Ovary (tissue), 7 donors: ENCODE measurements at regions not wholly inside any gene's neighbourhood (a gene's known extent, or its start where the extent isn't known, plus 50 kb on each side); places are given as distances from the start of the nearest gene placed in this dataset.

ENCODE experiments used
- DNase-seq, 5 donors: peaks; one replicate each; pipeline ENCODE4 v3.0.0-alpha.2; 2019 to 2020
- H3K27ac ChIP-seq, 2 donors: fragments of 200-600 bp; one replicate each; pipeline versions ENCODE4 v1.5.1 to v1.8.0; 2019 to 2022
- H3K27me3 ChIP-seq: fragments of 200-600 bp; one replicate; pipeline ENCODE4 v1.8.0; 2022
- H3K36me3 ChIP-seq: fragments of 200-600 bp; sonication (generic); one replicate; pipeline ENCODE4 v1.5.1; 2019
- H3K4me1 ChIP-seq: one replicate; pipeline ENCODE4 v1.8.1; 2013; ENCODE audit warnings: mild to moderate bottlenecking, moderate library complexity; ENCODE audit not compliant: insufficient read depth
- H3K4me3 ChIP-seq: fragments of 200-600 bp; sonication (generic); one replicate; pipeline ENCODE4 v1.5.1; 2017
- H3K9me3 ChIP-seq, 2 donors: fragments of 200-600 bp in 1 of 2; sonication (generic) in 1 of 2; one replicate each; pipeline versions ENCODE4 v1.5.1 to v1.8.1; 2013 to 2019; ENCODE audit warnings: mild to moderate bottlenecking in 1 of 2, moderate library complexity in 1 of 2
- CTCF ChIP-seq, 3 donors: fragments of 450-650 bp in 2 of 3; fragments of 200-600 bp in 1 of 3; IDR thresholded peaks; one replicate each; pipeline versions ENCODE4 v1.5.1 to v1.8.0; 2016 to 2022; ENCODE audit warnings: antibody characterized with exemption in 3 of 3, mild to moderate bottlenecking in 1 of 3
- EP300 ChIP-seq: sonication (generic); formaldehyde crosslinking; IDR thresholded peaks from one replicate; pipeline ENCODE4 v1.6.1; 2017; ENCODE audit warnings: antibody characterized with exemption
- POLR2A ChIP-seq: fragments of 450-650 bp; IDR thresholded peaks from one replicate; pipeline ENCODE4 v1.6.1; 2017; ENCODE audit warnings: antibody characterized with exemption, mild to moderate bottlenecking, moderate library complexity
- WGBS, 3 donors: extraction: QIAGEN DNeasy Blood & Tissue Kit in 1 of 3; methylation state at CpG; one replicate each; pipeline versions ENCODE4 v1.1.5 to v1.1.7; 2013 to 2017; 5-methylcytosine and 5-hydroxymethylcytosine counted together
- intact Hi-C, 4 donors: fragments of 100-400 bp; cut with DNase I; formaldehyde crosslinking; loops; one replicate each; pipeline versions ENCODE4 v1.11.0 to v1.15.1; 2022 to 2023
- donor health status: DM: no; HTN: no; CAD: no; lungs with moderate emphysema.
- donor health status: DM: no; HTN: no; CAD: no.
- donor health status: Bipolar disorder and iron deficiency.
- donor health status: DM: no; HTN: no; CAD: no.
- donor health status: DM: yes; HTN: yes; CAD: no.

GRCh38 chr2:16272038-16272788 is 331.9 kb downstream of the MYCN start:
- Histone ChIP-seq H3K4me3 (no peak overlapping the region), H3K9me3 (no peaks in the 10 kb centered on the region), H3K36me3 (no peaks in the 10 kb centered on the region), H3K27ac (no peak overlapping the region), H3K4me1 (no peaks in the 10 kb centered on the region), H3K27me3 (no peaks in the 10 kb centered on the region)
- TF ChIP-seq EP300 (no peak), POLR2A (no peak), CTCF (IDR thresholded peaks at IDR 0.05) (no peak)
- no peak for DNase-seq
- intact Hi-C loops, result loop anchor here in 1 of 4 donors (10.0 kb wide), 1 partner anchor 617 kb away; no protein-coding TSS in a partner anchor
- WGBS, 3 donors, result 90 to 93% (median 92%) methylated on average over 10 of the region's 10 CpGs

- DNase-seq, result no peak
- no peak overlapping the region for H3K27ac ChIP-seq
- intact Hi-C loops, result loop anchor here in 1 of 4 donors (10.0 kb wide), 1 partner anchor 617 kb away; no protein-coding TSS in a partner anchor
- H3K4me3 ChIP-seq, result no peak overlapping the region
- H3K4me1 ChIP-seq, result no peaks in the 10 kb centered on the region
- no peaks in the 10 kb centered on the region for H3K9me3 ChIP-seq
- WGBS, 3 donors, result 71% methylated on average over 2 of the region's 2 CpGs
- H3K36me3 ChIP-seq, result no peaks in the 10 kb centered on the region
- H3K27me3 ChIP-seq, result no peaks in the 10 kb centered on the region
- TF ChIP-seq EP300 (no peak), CTCF (IDR thresholded peaks at IDR 0.05) (no peak), POLR2A (no peak)
Observed at GRCh38 chr2:16271231-16271896, 331.0 kb downstream of the MYCN start.

- DNase-seq, result no peak
- H3K4me1 ChIP-seq, result no peaks in the 10 kb centered on the region
- TF ChIP-seq CTCF (IDR thresholded peaks at IDR 0.05) (no peak), EP300 (no peak), POLR2A (no peak)
- no peak overlapping the region for H3K4me3 ChIP-seq
- WGBS, 3 donors, result 79 to 94% (median 83%) methylated on average over 4 of the region's 4 CpGs
- no peaks in the 10 kb centered on the region for H3K27me3 ChIP-seq
- H3K36me3 ChIP-seq, result no peaks in the 10 kb centered on the region
- no peak overlapping the region for H3K27ac ChIP-seq
- intact Hi-C loops, result loop anchor here in 1 of 4 donors (10.0 kb wide), 1 partner anchor 616 kb away; no protein-coding TSS in a partner anchor
- H3K9me3 ChIP-seq, result no peaks in the 10 kb centered on the region
Observed at GRCh38 chr2:16270441-16270840, 330.1 kb downstream of the MYCN start.

GRCh38 chr2:16268301-16269000 is 328.1 kb downstream of the MYCN start:
- Histone ChIP-seq H3K4me3 (no peak overlapping the region), H3K9me3 (no peaks in the 10 kb centered on the region), H3K36me3 (no peaks in the 10 kb centered on the region), H3K27ac (no peak overlapping the region), H3K27me3 (no peaks in the 10 kb centered on the region), H3K4me1 (no peaks in the 10 kb centered on the region)
- intact Hi-C loops, result no loop called here
- no peak for TF ChIP-seq POLR2A
- no peak for TF ChIP-seq EP300
- no peak for TF ChIP-seq CTCF (IDR thresholded peaks at IDR 0.05)
- WGBS, 3 donors, result 70 to 78% (median 73%) methylated on average over 3 of the region's 3 CpGs
- DNase-seq, result no peak
